ENCODE measurements at regions not wholly inside any gene's neighbourhood (a gene's known extent, or its start where the extent isn't known, plus 50 kb on each side); places are given as distances from the start of the nearest gene placed in this dataset.

GRCh38 chr4:123284168-123284567 is 112.4 kb upstream of the SPRY1 start:
- intact Hi-C loops (cut with micrococcal nuclease), result no loop called here
- H3K4me3 ChIP-seq, result no peak overlapping the region
- H3K9me3 ChIP-seq (replicated peaks), result peaks cover 9% of the 10 kb centered on the region
- H3K4me1 ChIP-seq, result peaks cover 15% of the 10 kb centered on the region
- DNase-seq, result no peak
- no peaks in the 10 kb centered on the region for H3K27me3 ChIP-seq (ENCODE audit: low read depth)
- H3K27ac ChIP-seq (replicated peaks), result no peak overlapping the region
- no peaks in the 10 kb centered on the region for H3K36me3 ChIP-seq
- TF ChIP-seq CTCF (IDR thresholded peaks at IDR 0.05; ENCODE audit: borderline replicate concordance), result no peak

- Histone ChIP-seq H3K27ac (replicated peaks) (no peak overlapping the region), H3K36me3 (peaks cover 8% of the 10 kb centered on the region), H3K27me3 (ENCODE audit: low read depth) (no peaks in the 10 kb centered on the region), H3K9me3 (replicated peaks) (peaks cover 37% of the 10 kb centered on the region), H3K4me3 (no peak overlapping the region), H3K4me1 (peaks cover 15% of the 10 kb centered on the region)
- intact Hi-C loops (cut with micrococcal nuclease), result no loop called here
- DNase-seq, result no peak
- TF ChIP-seq CTCF (IDR thresholded peaks at IDR 0.05; ENCODE audit: borderline replicate concordance), result no peak
Observed at GRCh38 chr4:123286903-123287466, 109.6 kb upstream of the SPRY1 start.

- intact Hi-C loops (cut with micrococcal nuclease), result no loop called here
- Histone ChIP-seq H3K9me3 (replicated peaks) (peaks cover 49% of the 10 kb centered on the region), H3K27me3 (ENCODE audit: low read depth) (no peaks in the 10 kb centered on the region), H3K36me3 (peaks cover 18% of the 10 kb centered on the region), H3K27ac (replicated peaks) (no peak overlapping the region), H3K4me1 (peaks cover 15% of the 10 kb centered on the region), H3K4me3 (no peak overlapping the region)
- DNase-seq, result no peak
- TF ChIP-seq CTCF (IDR thresholded peaks at IDR 0.05; ENCODE audit: borderline replicate concordance), result no peak
Observed at GRCh38 chr4:123288309-123289025, 108.1 kb upstream of the SPRY1 start.

GRCh38 chr4:123291329-123291728 is 105.3 kb upstream of the SPRY1 start:
- intact Hi-C loops (cut with micrococcal nuclease), result no loop called here
- no peak overlapping the region for H3K27ac ChIP-seq (replicated peaks)
- H3K36me3 ChIP-seq, result peaks cover 18% of the 10 kb centered on the region
- no peak overlapping the region for H3K4me3 ChIP-seq
- DNase-seq, result no peak
- TF ChIP-seq CTCF (IDR thresholded peaks at IDR 0.05; ENCODE audit: borderline replicate concordance), result no peak
- H3K27me3 ChIP-seq (ENCODE audit: low read depth), result no peaks in the 10 kb centered on the region
- H3K4me1 ChIP-seq, result no peaks in the 10 kb centered on the region
- H3K9me3 ChIP-seq (replicated peaks), result peaks cover 49% of the 10 kb centered on the region

- no peak for DNase-seq
- Histone ChIP-seq H3K27ac (replicated peaks) (peak overlapping the region; percentile 59), H3K4me3 (no peak overlapping the region)
Observed at GRCh38 chr4:123297836-123298235, 98.8 kb upstream of the SPRY1 start.

More at GRCh38 chr4:123297836-123298235, 98.8 kb upstream of the SPRY1 start:
- H3K4me1 ChIP-seq, result peaks cover 9% of the 10 kb centered on the region
- H3K27me3 ChIP-seq (ENCODE audit: low read depth), result no peaks in the 10 kb centered on the region
- H3K36me3 ChIP-seq, result peaks cover 1% of the 10 kb centered on the region
- no peak for TF ChIP-seq CTCF (IDR thresholded peaks at IDR 0.05; ENCODE audit: borderline replicate concordance)
- intact Hi-C loops (cut with micrococcal nuclease), result no loop called here
- peaks cover 4% of the 10 kb centered on the region for H3K9me3 ChIP-seq (replicated peaks)

All from left ventricle myocardium inferior (tissue), 1 donor.